GM12874 (cell line): ENCODE measurements at regions not wholly inside any gene's neighbourhood (a gene's known extent, or its start where the extent isn't known, plus 50 kb on each side); places are given as distances from the start of the nearest gene placed in this dataset.

Experiments used
- TF ChIP-seq, protein P1 (sequence below): IDR thresholded peaks from 2 replicates; pipeline ENCODE4 v1.5.1; 2011; ENCODE audit warnings: low read depth, mild to moderate bottlenecking, control low read depth, low read length, moderate library complexity; ENCODE audit not compliant: insufficient read depth

DNA sequence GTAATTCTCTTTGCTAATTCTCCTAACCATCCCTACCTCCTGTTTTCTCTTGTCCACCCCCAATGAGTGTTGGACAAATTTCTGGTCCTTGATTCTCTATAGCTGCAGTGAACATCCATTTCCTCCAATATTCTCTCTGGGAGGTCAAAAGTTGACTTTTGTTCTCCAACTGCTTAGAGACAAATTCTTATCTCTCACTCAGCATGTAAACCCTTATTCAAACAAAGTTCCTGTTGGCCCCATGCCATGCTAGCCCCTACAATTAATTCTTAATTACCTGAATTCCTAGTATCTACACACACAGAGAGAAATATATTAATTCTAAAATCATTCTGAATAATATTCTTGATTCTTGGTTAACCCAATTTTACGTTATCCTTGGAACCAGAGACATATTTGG is 472.9 kb upstream of the ACTBL2 start:
- TF ChIP-seq, protein P1, sequence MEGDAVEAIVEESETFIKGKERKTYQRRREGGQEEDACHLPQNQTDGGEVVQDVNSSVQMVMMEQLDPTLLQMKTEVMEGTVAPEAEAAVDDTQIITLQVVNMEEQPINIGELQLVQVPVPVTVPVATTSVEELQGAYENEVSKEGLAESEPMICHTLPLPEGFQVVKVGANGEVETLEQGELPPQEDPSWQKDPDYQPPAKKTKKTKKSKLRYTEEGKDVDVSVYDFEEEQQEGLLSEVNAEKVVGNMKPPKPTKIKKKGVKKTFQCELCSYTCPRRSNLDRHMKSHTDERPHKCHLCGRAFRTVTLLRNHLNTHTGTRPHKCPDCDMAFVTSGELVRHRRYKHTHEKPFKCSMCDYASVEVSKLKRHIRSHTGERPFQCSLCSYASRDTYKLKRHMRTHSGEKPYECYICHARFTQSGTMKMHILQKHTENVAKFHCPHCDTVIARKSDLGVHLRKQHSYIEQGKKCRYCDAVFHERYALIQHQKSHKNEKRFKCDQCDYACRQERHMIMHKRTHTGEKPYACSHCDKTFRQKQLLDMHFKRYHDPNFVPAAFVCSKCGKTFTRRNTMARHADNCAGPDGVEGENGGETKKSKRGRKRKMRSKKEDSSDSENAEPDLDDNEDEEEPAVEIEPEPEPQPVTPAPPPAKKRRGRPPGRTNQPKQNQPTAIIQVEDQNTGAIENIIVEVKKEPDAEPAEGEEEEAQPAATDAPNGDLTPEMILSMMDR: no peak

DNA sequence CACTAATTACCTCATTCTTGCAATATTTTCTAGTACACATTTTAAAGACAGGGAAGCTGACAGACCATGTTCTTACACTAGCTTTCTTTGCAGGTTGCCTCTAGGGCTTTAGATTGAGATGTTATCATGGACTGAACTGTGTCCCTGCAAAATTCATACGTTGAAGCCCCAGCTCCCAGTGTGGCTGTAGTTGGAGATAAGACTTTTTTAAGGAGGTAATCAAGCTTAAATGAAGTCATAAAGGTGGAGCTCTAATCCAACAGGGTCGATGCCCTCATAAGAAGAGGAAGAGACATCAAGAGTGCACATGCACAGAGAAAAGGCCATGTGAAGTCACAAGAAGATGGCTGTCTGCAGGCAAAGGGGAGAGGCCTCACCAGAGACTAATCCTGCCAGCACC is 471.2 kb upstream of the ACTBL2 start:
- TF ChIP-seq, protein P1: no peak

DNA sequence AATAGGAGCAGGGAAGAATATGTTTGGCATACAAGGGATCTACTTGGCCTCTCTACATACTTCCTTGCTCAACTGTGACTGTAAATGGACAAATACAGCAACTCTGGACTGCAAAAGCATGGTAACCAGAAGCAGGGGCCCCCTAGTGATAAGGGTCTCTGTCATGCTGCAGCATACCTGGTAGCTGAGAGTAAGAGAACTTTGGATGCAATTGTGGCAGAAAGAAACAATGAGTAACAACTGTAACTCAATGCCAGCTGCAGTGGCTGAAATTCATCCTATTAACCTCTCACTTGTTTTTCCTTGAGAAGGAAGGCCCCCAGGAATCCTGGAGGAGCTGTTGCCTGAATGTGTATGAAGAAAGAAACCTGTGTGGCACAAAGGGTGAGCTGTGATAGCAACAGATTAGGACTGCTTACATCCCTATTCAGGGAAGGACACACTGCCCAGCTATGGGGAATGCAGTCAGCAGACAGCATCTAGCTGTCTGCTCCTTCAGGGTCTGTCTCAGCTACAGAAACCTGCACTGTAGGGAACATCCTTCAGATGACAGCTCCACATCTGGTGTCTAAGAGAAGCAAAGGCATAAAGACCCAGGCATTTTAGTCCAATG is 468.1 kb upstream of the ACTBL2 start:
- TF ChIP-seq, protein P1: no peak

DNA sequence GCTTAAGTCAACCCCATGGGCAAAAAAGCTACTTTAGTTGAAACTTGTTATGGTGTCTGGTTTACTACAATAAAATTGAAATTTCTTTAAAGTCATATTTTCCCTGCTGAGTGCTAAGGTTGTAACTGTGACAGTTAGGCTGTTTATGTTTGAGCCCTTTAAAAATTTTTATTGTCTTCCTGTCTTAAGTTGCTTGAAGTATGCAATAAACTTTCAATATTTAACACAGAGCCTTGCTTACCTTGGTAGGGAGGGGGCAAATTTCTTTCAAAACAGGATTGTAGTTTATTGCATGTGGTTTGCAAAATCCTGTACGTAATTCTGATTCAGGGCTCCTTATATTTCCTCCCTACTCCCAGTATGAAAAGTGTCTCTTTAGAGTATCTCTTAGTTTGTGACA is 465.5 kb upstream of the ACTBL2 start:
- TF ChIP-seq, protein P1: no peak

DNA sequence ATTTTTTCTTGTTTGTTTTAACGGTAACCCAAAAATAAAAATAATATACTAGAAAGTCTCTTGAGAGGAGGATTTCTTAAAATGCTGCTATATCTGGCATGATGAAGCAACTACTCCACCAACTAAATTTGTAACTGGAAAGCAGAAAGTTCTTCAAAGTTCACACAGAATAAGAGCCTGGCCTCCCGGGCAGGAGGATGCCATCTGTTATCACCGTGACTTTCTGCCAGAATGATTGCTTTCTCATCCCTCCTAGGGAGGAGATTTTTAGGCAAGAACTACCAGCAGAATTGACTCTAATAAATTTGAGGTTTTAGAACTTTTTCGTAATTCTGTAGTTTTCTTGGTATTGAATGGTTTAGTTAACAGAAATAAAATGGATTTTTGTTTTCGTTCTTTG is 464.6 kb upstream of the ACTBL2 start:
- TF ChIP-seq, protein P1: no peak

DNA sequence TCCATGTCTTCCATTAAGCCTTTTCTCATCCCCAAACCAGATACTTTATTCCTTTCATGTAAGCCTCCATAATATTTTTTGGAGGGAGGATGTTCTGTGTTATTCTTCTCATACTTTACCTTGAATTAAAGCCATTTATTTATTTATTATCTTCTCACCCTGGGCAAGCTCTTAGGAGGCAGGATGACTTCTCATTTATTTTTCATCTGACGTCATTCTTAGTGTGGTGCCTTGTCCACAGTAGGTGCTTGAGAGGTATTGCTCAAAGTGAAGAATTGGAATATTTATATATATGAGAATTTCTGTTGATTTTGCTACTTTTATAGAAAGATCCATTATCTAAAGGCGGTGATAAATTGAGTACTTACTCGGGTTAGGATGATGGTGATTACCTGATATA is 458.3 kb upstream of the ACTBL2 start:
- TF ChIP-seq, protein P1: no peak

DNA sequence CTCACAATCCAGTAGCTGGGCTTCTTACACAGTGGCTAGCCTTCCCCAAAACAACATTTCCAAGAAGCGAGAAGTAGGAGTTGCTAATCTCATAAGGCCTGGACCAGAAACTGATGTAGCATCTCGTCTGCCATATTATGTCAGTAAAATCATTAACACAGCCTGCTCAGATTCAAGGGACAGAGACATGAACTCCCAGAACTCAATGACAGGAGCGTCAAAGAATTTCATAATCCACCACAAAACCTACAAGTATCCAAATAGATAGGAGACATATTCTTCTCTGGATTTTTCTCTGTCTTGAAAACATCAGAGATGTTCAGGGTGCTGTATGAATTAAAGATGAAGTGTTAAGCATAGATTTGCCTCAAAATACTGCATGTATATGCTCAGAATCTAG is 457.6 kb upstream of the ACTBL2 start:
- TF ChIP-seq, protein P1: no peak
